Uterus (tissue), 3 donors: ENCODE measurements at regions not wholly inside any gene's neighbourhood (a gene's known extent, or its start where the extent isn't known, plus 50 kb on each side); places are given as distances from the start of the nearest gene placed in this dataset.

Experiments used
- DNase-seq, 2 donors: peaks; one replicate each; pipeline ENCODE4 v3.0.0-alpha.2; 2019 to 2020
- H3K27ac ChIP-seq, 2 donors: fragments of 200-600 bp; sonication (generic); 1 replicate in 1 of 2; 2 replicates in 1 of 2; pipeline ENCODE4 v1.5.1; 2016 to 2018
- H3K27me3 ChIP-seq, 2 donors: fragments of 200-600 bp; sonication (generic); one replicate each; pipeline ENCODE4 v1.5.1; 2018 to 2019; ENCODE audit warnings: control low read depth in 1 of 2
- H3K36me3 ChIP-seq, 2 donors: fragments of 200-600 bp; sonication (generic); one replicate each; pipeline ENCODE4 v1.5.1; 2019; ENCODE audit warnings: control low read depth in 1 of 2
- H3K4me1 ChIP-seq, 2 donors: fragments of 200-600 bp; sonication (generic); one replicate each; pipeline ENCODE4 v1.5.1; 2018 to 2019; ENCODE audit warnings: control low read depth in 1 of 2
- H3K4me3 ChIP-seq, 2 donors: fragments of 200-600 bp; sonication (generic); 1 replicate in 1 of 2; 2 replicates in 1 of 2; pipeline ENCODE4 v1.5.1; 2018 to 2019; ENCODE audit warnings: mild to moderate bottlenecking in 1 of 2
- H3K9me3 ChIP-seq, 2 donors: fragments of 200-600 bp; sonication (generic); one replicate each; pipeline ENCODE4 v1.5.1; 2019; ENCODE audit warnings: control low read depth in 1 of 2
- CTCF ChIP-seq, 4 experiments: fragments of 200-600 bp in 2 of 4; fragments of 450-650 bp in 2 of 4; sonication (generic) in 2 of 4; IDR thresholded peaks; one replicate each; pipeline ENCODE4 v1.5.1; 2016 to 2019; ENCODE audit warnings: antibody characterized with exemption in 4 of 4, mild to moderate bottlenecking in 2 of 4, moderate library complexity in 1 of 4
- POLR2A ChIP-seq, 2 donors: fragments of 450-650 bp; IDR thresholded peaks; one replicate each; pipeline ENCODE4 v1.6.1; 2016; ENCODE audit warnings: antibody characterized with exemption in 2 of 2, mild to moderate bottlenecking in 1 of 2, moderate library complexity in 1 of 2
- intact Hi-C: fragments of 100-400 bp; cut with DNase I; formaldehyde crosslinking; loops from one replicate; pipeline ENCODE4 v1.15.1; 2023; ENCODE audit warnings: low total_unique reads
- donor health status: DM: yes; HTN: yes; CAD: no.

DNA sequence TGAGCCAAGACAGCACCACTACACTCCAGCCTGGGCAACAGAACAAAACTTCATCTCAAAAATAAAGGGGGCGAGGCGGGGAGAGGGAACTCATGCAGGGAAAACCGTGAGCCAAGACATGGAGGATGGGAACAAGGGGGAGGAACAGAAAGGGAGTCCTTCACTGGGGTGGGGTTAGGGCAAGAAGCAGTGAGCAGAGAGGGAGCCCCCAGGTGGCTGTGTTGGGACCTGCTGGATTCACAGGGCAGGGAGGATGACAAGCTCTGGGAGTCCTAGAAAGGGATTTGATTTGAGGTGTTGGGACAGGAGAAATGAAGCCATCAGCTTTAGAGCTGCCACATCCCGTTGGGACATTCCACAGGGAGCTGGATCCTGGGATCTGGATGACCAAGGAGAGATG lies 90.6 kb upstream of the TOP1 start:
- no peak overlapping the region for H3K4me3 ChIP-seq
- TF ChIP-seq CTCF (IDR thresholded peaks at IDR 0.05) (no peak), POLR2A (IDR thresholded peaks at IDR 0.05) (no peak)
- no peaks in the 10 kb centered on the region for H3K36me3 ChIP-seq
- H3K27me3 ChIP-seq = no peaks in the 10 kb centered on the region
- no peak for DNase-seq
- no peaks in the 10 kb centered on the region for H3K9me3 ChIP-seq
- H3K4me1 ChIP-seq = no peaks in the 10 kb centered on the region
- no peak overlapping the region for H3K27ac ChIP-seq
- intact Hi-C loops = no loop called here

GRCh38 chr20:40939667-40940066 lies 89.0 kb upstream of the TOP1 start:
- H3K4me1 ChIP-seq = no peaks in the 10 kb centered on the region
- H3K27me3 ChIP-seq = no peaks in the 10 kb centered on the region
- TF ChIP-seq CTCF (IDR thresholded peaks at IDR 0.05) (no peak), POLR2A (IDR thresholded peaks at IDR 0.05) (no peak)
- DNase-seq = no peak
- no peaks in the 10 kb centered on the region for H3K36me3 ChIP-seq
- no peaks in the 10 kb centered on the region for H3K9me3 ChIP-seq
- no peak overlapping the region for H3K4me3 ChIP-seq
- intact Hi-C loops = no loop called here
- H3K27ac ChIP-seq = no peak overlapping the region

GRCh38 chr20:40941133-40941610 lies 87.5 kb upstream of the TOP1 start:
- no peak for DNase-seq
- no peak overlapping the region for H3K4me3 ChIP-seq
- no peak for TF ChIP-seq POLR2A (IDR thresholded peaks at IDR 0.05)
- no peak for TF ChIP-seq CTCF (IDR thresholded peaks at IDR 0.05)
- no peaks in the 10 kb centered on the region for H3K27me3 ChIP-seq
- H3K9me3 ChIP-seq = no peaks in the 10 kb centered on the region
- no peak overlapping the region for H3K27ac ChIP-seq
- no peaks in the 10 kb centered on the region for H3K4me1 ChIP-seq
- H3K36me3 ChIP-seq = no peaks in the 10 kb centered on the region
- intact Hi-C loops = no loop called here

DNA sequence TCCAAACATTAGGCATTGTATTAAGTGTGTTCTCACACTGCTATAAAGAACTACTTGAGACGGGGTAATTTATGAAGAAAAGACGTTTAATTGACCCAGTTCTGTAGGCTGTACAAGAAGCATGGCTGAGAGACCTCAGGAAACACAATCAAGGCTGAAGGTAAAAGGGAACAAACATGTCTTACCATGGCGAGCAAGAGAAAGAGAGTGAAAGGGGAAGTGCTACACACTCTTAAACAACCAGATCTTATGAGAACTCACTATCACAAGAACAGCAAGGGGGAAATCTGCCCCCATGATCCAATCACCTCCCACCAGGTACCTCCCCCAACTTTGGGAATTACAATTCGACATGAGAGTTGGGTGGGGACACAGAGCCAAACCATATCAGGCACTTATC lies 86.6 kb upstream of the TOP1 start:
- no peaks in the 10 kb centered on the region for H3K27me3 ChIP-seq
- intact Hi-C loops = no loop called here
- H3K4me1 ChIP-seq = no peaks in the 10 kb centered on the region
- no peak overlapping the region for H3K27ac ChIP-seq
- no peak for DNase-seq
- H3K9me3 ChIP-seq = no peaks in the 10 kb centered on the region
- no peak overlapping the region for H3K4me3 ChIP-seq
- H3K36me3 ChIP-seq = no peaks in the 10 kb centered on the region
- no peak for TF ChIP-seq POLR2A (IDR thresholded peaks at IDR 0.05)
- TF ChIP-seq CTCF (IDR thresholded peaks at IDR 0.05) = no peak

DNA sequence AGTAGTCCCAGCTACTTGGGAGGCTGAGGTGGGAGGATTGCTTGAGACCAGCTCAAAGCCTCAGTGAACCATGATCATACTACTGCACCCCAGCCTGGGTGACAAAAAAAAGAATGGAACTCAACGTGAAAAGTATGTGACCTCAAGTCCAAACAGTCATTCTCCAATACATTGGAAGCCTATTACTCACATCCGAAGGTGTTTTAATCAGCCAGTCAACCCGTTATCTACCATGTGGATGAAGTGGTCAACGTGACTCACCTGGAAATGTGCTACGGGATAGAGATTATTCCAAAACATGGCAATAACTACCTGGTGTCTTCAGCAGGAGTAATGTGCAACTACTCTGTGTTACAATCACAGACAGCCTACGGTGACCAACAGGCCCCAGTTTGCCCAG lies 85.8 kb upstream of the TOP1 start:
- H3K4me3 ChIP-seq = no peak overlapping the region
- no peak for DNase-seq
- H3K36me3 ChIP-seq = no peaks in the 10 kb centered on the region
- H3K27ac ChIP-seq = no peak overlapping the region
- no peaks in the 10 kb centered on the region for H3K27me3 ChIP-seq
- no peaks in the 10 kb centered on the region for H3K9me3 ChIP-seq
- TF ChIP-seq POLR2A (IDR thresholded peaks at IDR 0.05) (no peak), CTCF (IDR thresholded peaks at IDR 0.05) (no peak)
- H3K4me1 ChIP-seq = no peaks in the 10 kb centered on the region
- intact Hi-C loops = no loop called here
